SH-SY5Y (cell line): ENCODE measurements at regions not wholly inside any gene's neighbourhood (a gene's known extent, or its start where the extent isn't known, plus 50 kb on each side); places are given as distances from the start of the nearest gene placed in this dataset.

ENCODE experiments used
- GATA2 ChIP-seq: IDR thresholded peaks from 2 replicates; pipeline ENCODE4 v1.6.1; 2011; ENCODE audit warnings: mild to moderate bottlenecking, low read depth, low read length
- GATA3 ChIP-seq: IDR thresholded peaks from 2 replicates; pipeline ENCODE4 v1.6.1; 2011; ENCODE audit warnings: low read depth, mild to moderate bottlenecking, low read length, moderate library complexity

DNA sequence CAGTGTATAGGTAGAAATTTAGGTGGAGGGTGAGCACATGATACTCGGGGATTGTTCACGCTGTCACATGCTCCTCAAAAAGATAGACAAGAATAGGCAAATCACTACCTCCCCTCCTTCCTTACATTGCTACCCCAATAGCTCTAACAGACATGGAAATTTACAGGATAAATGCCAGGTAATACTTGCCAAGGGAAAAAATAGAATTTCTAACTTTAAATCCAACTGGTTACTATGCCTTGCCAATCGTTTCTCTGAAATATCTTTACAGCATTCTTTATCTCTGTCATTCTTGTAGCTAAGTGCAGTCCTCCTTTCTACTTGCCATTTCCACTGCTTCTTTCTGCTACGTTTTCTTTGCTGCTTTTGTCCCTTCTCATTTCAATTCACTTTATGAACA, 339.8 kb upstream of the ZEB2 start:
- TF ChIP-seq GATA3: no peak
- TF ChIP-seq GATA2: no peak
